ENCODE measurements at regions not wholly inside any gene's neighbourhood (a gene's known extent, or its start where the extent isn't known, plus 50 kb on each side); places are given as distances from the start of the nearest gene placed in this dataset.

DNA sequence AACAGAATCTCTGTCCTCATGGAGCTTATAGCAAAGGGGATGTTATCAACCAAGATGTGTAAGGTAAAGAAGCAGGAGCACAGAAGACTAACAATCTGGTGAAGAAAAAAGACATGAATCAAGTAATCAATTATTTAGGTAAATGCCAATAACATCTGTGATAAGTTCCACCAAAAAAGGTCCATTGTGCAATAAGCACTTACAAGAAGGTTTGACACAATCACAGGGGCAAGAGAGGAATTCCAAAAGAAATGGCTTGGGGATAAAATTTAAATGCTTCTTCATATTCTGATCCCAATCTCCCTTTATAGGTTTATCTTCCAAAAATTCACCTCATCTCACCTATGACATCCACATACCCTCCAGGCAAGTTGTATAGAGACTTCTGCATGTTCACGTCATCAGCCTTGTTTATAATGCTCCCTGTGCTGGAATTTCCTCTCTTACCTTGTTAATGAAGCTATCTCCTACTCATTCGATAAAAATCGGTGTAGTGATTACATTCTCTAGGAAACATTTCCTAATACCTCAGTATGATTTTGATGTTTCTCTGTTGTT is 53.6 kb upstream of the DPT start:
- DNase-seq = no peak

- DNase-seq = no peak
Measured at GRCh38 chr1:168783458-168784210, 54.6 kb upstream of the DPT start.

GRCh38 chr1:168786476-168787330 is 57.7 kb upstream of the DPT start:
- no peak for DNase-seq

- no peak for DNase-seq
Measured at GRCh38 chr1:168788258-168788657, 59.3 kb upstream of the DPT start.

DNA sequence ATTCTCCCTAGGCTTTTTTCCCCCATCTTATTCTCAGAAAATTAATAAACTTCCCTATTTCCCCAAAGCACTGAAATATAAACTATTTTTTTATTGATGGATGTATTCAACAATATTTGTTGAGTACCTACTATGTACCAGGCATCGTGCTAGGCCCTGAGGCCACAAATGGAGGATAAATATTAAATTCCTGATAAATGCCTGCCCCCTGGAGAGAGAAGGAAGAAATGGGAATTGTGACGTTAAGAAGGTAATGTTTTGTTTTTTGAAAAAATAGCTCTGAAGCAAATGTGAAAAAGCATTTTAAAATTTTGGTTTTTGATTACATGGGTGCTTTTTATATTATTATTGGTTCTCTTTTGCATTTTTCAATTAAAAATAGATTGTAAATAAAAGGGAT is 60.5 kb upstream of the DPT start:
- DNase-seq = no peak

DNA sequence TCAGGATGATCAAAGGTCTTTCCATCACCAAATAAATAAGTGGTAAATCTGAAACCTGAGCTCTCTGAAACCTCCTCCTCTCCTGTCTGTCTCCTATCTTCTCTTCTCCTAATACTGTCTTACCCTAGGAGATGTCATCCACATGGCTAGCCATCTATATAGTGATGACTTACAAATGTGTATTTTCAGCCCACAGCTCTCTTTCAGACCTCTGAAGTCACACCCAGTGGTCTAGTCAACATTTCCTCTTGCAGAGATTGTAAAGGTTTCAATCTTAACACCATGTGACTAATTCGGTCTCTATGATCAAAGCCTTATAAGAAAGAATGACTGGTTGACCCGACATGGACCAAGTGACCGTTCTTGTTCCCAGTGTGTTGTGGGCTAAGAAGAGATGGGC is 63.1 kb upstream of the DPT start:
- DNase-seq = no peak

GRCh38 chr1:168792592-168793125 is 63.7 kb upstream of the DPT start:
- DNase-seq = no peak

GRCh38 chr1:168794057-168794456 is 65.1 kb upstream of the DPT start:
- DNase-seq = no peak

- no peak for DNase-seq
Measured at GRCh38 chr1:168795681-168796080, 66.7 kb upstream of the DPT start.

DNA sequence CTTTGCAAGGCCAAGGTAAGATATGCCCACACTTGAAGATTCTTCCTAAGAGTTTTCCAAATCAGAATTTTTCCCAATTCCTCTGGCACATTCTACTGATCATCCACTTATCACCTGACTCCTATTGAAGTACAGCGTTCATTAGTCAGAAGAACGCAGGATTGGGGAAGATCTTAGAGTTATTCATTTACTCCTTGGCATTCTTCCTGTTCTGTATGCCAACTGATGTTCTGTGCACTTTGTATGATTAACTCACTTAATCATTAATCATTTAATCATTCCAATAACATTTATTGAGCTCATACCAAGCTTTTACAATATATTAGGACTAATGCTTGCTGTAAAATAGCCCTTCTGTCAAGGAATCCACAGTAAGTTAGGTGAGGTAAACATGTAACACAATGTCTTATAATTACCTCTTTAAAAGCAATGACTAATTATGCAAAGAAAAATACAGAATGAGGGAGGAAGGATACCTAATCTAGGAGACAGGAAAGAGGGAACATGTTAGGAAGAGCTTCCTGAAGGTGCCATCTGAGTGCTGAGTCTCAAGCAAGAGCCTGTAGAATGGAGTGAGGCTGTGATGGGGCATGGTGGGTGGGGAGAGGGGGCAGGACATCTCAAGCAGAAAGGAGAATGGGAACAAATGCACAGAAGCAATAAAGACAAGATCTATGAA is 71.1 kb upstream of the DPT start:
- no peak for DNase-seq

DNA sequence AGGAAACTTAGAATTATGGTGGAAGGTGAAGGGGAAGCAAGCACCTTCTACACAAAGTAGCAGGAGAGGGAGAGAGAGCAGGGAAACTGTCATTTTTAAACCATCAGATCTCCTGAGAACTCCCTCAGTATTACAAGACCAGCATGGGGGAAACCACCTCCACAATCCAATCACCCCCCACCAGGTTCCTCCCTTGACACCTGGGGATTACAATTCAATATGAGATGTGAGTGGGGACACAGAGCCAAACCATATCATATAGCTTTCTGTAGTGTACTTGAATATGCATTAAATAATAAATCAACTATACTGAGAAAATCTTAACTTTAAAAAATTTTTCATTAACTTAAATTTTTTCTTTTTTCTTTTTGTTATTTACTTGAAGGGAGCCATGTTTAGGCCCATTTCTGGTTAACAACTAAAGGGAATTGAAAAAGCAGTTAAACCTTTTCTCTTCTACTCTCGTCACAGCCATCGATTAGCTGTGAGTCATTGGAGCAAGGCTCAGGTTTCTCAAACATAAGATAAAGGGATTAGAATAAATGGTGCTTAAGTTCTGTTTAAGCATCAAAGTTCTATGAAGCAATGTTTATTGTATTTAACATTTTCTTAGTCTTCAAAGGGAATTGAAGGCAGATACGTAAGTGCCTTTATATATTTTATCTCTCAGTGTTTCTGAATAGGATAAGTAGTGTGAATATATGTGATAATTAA is 72.2 kb upstream of the DPT start:
- DNase-seq = no peak

- DNase-seq = no peak
Measured at GRCh38 chr1:168803806-168804510, 75.0 kb upstream of the DPT start.

GRCh38 chr1:168806952-168807351 is 77.9 kb upstream of the DPT start:
- DNase-seq = no peak

DNA sequence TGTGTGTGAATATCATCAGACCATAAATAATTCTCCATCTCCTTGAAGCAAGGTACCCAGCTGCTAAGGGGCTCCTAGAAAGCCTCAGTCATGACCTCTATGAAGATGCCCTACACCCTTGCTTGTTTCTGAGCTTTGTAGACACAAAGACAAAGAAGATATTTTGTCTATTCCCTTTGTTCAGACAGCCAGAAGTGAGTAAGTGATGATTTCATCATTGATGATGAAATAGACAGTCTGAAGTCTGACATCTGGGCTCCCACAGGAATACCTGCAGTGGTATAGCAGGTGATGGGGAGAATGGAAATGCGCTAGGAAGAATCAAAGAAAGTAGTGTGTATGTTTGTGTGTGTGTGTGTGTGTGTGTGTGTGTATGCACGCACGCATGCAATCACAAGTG is 82.2 kb upstream of the DPT start:
- DNase-seq = no peak

DNA sequence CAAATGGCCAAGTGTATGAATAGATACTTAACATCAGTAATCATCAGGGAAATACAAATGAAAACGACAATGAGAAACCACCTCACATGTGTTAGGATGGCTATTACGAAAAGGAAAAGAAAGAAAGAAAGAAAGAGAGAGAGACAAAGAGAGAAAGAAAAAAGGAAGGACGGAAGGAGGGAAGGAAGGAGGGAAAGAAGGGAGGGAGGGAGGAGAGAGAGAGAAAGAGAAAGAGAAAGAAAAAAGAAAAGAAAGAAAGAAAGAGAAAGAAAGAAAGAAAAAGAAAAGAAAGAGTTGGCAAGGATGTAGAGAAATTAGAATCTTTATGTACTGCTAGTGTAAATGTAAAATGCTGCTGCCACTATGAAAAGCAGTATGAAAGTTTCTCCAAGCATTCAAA is 90.7 kb upstream of the DPT start:
- DNase-seq = no peak

DNA sequence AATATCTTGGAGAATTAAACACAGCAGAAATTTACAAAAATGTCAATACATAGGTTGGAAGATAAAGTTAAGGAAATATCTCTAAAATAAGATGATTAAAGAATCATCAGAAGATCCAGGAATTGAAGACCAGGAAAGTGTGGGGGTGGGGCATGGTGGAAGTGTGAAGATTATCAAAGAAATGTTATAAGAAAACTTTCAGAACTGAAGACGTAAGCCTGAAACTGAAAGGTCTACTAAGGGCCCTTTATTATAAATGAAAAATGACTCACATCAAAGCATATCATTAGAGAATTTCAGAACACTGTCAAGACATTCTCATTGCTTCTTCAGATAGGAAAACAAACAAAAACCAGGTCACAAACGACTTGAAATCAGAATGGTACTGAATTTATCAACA is 92.4 kb upstream of the DPT start:
- DNase-seq = peak; percentile 8

GRCh38 chr1:168822911-168823310 is 93.9 kb upstream of the DPT start:
- no peak for DNase-seq

- no peak for DNase-seq
Measured at GRCh38 chr1:168823988-168824387, 95.0 kb upstream of the DPT start.

- peak; percentile 9 for DNase-seq
Measured at GRCh38 chr1:168824418-168825065, 95.5 kb upstream of the DPT start.

DNA sequence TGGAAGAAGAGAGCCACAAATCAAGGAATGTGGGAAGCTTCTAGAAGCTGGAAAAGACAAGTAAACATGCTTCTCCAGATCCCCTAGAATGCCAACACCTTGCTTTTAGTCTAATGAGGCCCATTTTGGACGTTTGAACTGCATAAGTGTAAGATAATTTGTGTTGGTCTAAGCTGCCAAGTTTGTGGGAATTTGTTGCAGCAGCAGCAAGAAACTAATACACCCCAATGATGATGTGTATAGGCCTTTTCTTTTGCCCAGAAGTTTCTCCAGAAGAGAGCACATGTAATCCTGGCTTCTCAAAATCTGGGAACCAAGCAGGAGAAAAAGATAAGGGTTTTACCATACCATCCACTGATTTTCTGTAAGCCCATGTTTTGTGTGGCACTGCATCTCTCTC is 96.1 kb upstream of the DPT start:
- DNase-seq = no peak

DNA sequence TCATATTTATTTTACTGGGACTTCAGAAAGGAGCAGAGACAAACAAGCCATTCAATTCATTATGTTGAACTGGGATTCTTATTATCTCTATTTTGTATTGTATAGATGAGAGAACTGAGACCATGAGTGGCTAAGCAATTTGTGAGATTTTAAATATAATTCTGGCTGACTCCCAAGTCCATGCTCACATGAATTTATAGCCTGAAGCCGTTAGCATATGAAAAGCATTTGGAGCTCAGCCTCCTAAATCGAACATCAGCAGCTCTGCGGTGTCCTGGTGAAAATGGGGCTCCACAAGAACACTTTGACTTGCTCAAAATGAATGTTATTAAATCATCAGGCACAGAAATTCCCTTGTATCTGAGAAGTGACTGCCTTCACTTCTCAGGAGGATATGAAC is 96.8 kb upstream of the DPT start:
- DNase-seq = no peak
